Stimulated activated CD8-positive, alpha-beta memory T cell treated with anti-CD3 and anti-CD28 coated beads, Interleukin-15, amount 100 ng/mL, for 4 hours (primary cell): ENCODE measurements at regions not wholly inside any gene's neighbourhood (a gene's known extent, or its start where the extent isn't known, plus 50 kb on each side); places are given as distances from the start of the nearest gene placed in this dataset.
"Not testable (repeated sequence)": the region's sequence is repeated elsewhere in the genome, so short reads cannot be mapped to it uniquely, and the experiment has no call there.

ENCODE experiments used
- DNase-seq, 2 donors: peaks; one replicate each; pipeline ENCODE4 v3.0.0-alpha.2; 2020; ENCODE audit warnings: low read depth in 2 of 2

- DNase-seq = no peak
These were observed 114.0 kb downstream of the SLC38A4 start for GRCh38 chr12:46711756-46712155.

GRCh38 chr12:46710125-46710743 is 115.6 kb downstream of the SLC38A4 start:
- no peak for DNase-seq

- DNase-seq = no peak
These were observed 123.0 kb downstream of the SLC38A4 start for GRCh38 chr12:46702581-46703344.

- DNase-seq = no peak
These were observed 124.4 kb downstream of the SLC38A4 start for GRCh38 chr12:46701356-46701755.

- DNase-seq = no peak
These were observed 125.8 kb downstream of the SLC38A4 start for GRCh38 chr12:46699986-46700385.

GRCh38 chr12:46698003-46698402 is 127.8 kb downstream of the SLC38A4 start:
- DNase-seq = no peak

GRCh38 chr12:46693518-46693917 is 132.3 kb downstream of the SLC38A4 start:
- DNase-seq = no peak

- no peak for DNase-seq
These were observed 132.8 kb downstream of the SLC38A4 start for GRCh38 chr12:46693034-46693433.

- DNase-seq = no peak
These were observed 133.2 kb downstream of the SLC38A4 start for GRCh38 chr12:46692606-46693005.

- DNase-seq = no peak
These were observed 139.4 kb downstream of the SLC38A4 start for GRCh38 chr12:46686267-46686942.

- DNase-seq = not testable (repeated sequence)
These were observed 141.6 kb downstream of the SLC38A4 start for GRCh38 chr12:46684243-46684642.

- DNase-seq = no peak
These were observed 143.6 kb downstream of the SLC38A4 start for GRCh38 chr12:46682148-46682547.

- no peak for DNase-seq
These were observed 145.3 kb downstream of the SLC38A4 start for GRCh38 chr12:46680506-46680905.

- DNase-seq = no peak
These were observed 146.0 kb downstream of the SLC38A4 start for GRCh38 chr12:46679754-46680153.

- no peak for DNase-seq
These were observed 147.4 kb downstream of the SLC38A4 start for GRCh38 chr12:46678426-46678825.

- no peak for DNase-seq
These were observed 148.0 kb downstream of the SLC38A4 start for GRCh38 chr12:46677749-46678148.

GRCh38 chr12:46676797-46677520 is 148.8 kb downstream of the SLC38A4 start:
- no peak for DNase-seq

- DNase-seq = no peak
These were observed 149.4 kb downstream of the SLC38A4 start for GRCh38 chr12:46676396-46676795.

- DNase-seq = no peak
These were observed 150.1 kb downstream of the SLC38A4 start for GRCh38 chr12:46675736-46676135.

- no peak for DNase-seq
These were observed 151.0 kb downstream of the SLC38A4 start for GRCh38 chr12:46674800-46675199.

- no peak for DNase-seq
These were observed 151.7 kb downstream of the SLC38A4 start for GRCh38 chr12:46674129-46674528.

- DNase-seq = no peak
These were observed 154.7 kb downstream of the SLC38A4 start for GRCh38 chr12:46671102-46671501.
